ENCODE measurements at regions not wholly inside any gene's neighbourhood (a gene's known extent, or its start where the extent isn't known, plus 50 kb on each side); places are given as distances from the start of the nearest gene placed in this dataset.

DNA sequence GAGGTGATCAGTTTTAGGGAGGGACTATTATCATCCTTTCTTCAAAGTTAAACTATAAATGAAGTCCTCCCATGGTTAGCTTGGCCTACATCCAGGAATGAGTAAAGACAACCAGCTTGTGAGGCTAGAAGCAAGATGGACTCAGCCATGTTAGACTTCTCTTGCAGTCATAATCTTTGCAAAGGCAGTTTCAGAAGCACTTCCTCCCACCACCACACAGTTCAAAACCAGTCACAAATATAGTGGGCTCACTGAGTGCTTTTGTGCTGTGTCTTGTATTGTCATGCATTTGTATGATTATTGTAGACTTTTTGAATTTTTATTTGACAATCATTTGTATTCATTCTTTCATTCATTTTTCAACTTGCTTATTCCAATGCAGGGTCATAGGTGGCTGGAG, 204.5 kb downstream of the ZNF674 start:
- H3K36me3 ChIP-seq (ENCODE audit: insufficient read depth, low read length) = no peaks in the 10 kb centered on the region
- no peaks in the 10 kb centered on the region for H3K79me2 ChIP-seq (ENCODE audit: insufficient read depth, low read length)
- TF ChIP-seq, protein P1, sequence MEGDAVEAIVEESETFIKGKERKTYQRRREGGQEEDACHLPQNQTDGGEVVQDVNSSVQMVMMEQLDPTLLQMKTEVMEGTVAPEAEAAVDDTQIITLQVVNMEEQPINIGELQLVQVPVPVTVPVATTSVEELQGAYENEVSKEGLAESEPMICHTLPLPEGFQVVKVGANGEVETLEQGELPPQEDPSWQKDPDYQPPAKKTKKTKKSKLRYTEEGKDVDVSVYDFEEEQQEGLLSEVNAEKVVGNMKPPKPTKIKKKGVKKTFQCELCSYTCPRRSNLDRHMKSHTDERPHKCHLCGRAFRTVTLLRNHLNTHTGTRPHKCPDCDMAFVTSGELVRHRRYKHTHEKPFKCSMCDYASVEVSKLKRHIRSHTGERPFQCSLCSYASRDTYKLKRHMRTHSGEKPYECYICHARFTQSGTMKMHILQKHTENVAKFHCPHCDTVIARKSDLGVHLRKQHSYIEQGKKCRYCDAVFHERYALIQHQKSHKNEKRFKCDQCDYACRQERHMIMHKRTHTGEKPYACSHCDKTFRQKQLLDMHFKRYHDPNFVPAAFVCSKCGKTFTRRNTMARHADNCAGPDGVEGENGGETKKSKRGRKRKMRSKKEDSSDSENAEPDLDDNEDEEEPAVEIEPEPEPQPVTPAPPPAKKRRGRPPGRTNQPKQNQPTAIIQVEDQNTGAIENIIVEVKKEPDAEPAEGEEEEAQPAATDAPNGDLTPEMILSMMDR (IDR thresholded peaks at IDR 0.05; ENCODE audit: low read length) = no peak
- no peak for TF ChIP-seq EZH2 (IDR thresholded peaks at IDR 0.05; ENCODE audit: borderline replicate concordance, low read length)
- no peaks in the 10 kb centered on the region for H3K9me2 ChIP-seq (ENCODE audit: low read depth, low read length)
- H3K27ac ChIP-seq (ENCODE audit: low read depth, low read length, poor library complexity, severe bottlenecking) = no peak overlapping the region
- no peak overlapping the region for H2AFZ ChIP-seq (ENCODE audit: low read length)
- H3K27me3 ChIP-seq (ENCODE audit: insufficient read depth, low read length) = no peaks in the 10 kb centered on the region
- no peak overlapping the region for H3K4me2 ChIP-seq (ENCODE audit: low read length)
- H3K4me3 ChIP-seq (ENCODE audit: low read depth, low read length, poor library complexity, severe bottlenecking) = no peak overlapping the region
- no peak overlapping the region for H3K9ac ChIP-seq (ENCODE audit: low read length)
- no peaks in the 10 kb centered on the region for H3K4me1 ChIP-seq (ENCODE audit: insufficient read depth, low read length, severe bottlenecking)
- H3K9me3 ChIP-seq (ENCODE audit: low read length) = no peaks in the 10 kb centered on the region
- no peaks in the 10 kb centered on the region for H4K20me1 ChIP-seq (ENCODE audit: insufficient read depth, low read length)
- H3F3A ChIP-seq (ENCODE audit: insufficient read depth, low read length) = no peaks in the 10 kb centered on the region

DNA sequence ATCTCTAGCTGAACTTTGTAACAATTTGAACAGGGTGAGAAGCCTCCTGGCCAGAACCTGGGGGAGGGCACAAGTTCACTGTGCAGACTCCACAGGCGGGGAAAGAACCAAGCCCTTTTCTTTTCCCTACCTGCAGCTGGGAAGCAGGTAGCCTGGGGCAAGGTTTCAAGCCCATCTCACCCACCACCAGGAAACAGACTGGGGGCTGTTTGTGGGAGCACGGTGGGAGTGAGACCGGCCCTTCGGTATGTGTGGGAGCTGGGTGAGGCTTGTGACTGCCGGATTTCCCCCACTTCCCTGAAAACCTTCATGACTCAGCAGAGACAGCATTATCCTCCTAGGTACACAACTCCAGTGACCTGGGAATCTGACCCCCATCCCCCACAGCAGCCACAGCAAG, 211.7 kb downstream of the ZNF674 start:
- no peaks in the 10 kb centered on the region for H3K9me2 ChIP-seq (ENCODE audit: low read depth, low read length)
- H3K27ac ChIP-seq (ENCODE audit: low read depth, low read length, poor library complexity, severe bottlenecking) = no peak overlapping the region
- H3F3A ChIP-seq (ENCODE audit: insufficient read depth, low read length) = no peaks in the 10 kb centered on the region
- H4K20me1 ChIP-seq (ENCODE audit: insufficient read depth, low read length) = no peaks in the 10 kb centered on the region
- no peaks in the 10 kb centered on the region for H3K4me1 ChIP-seq (ENCODE audit: insufficient read depth, low read length, severe bottlenecking)
- H3K36me3 ChIP-seq (ENCODE audit: insufficient read depth, low read length) = no peaks in the 10 kb centered on the region
- H3K9me3 ChIP-seq (ENCODE audit: low read length) = no peaks in the 10 kb centered on the region
- H3K4me2 ChIP-seq (ENCODE audit: low read length) = no peak overlapping the region
- H3K79me2 ChIP-seq (ENCODE audit: insufficient read depth, low read length) = no peaks in the 10 kb centered on the region
- H2AFZ ChIP-seq (ENCODE audit: low read length) = no peak overlapping the region
- no peak overlapping the region for H3K9ac ChIP-seq (ENCODE audit: low read length)
- H3K4me3 ChIP-seq (ENCODE audit: low read depth, low read length, poor library complexity, severe bottlenecking) = no peak overlapping the region
- TF ChIP-seq EZH2 (IDR thresholded peaks at IDR 0.05; ENCODE audit: borderline replicate concordance, low read length) = no peak
- TF ChIP-seq, protein P1 (IDR thresholded peaks at IDR 0.05; ENCODE audit: low read length) = no peak
- no peaks in the 10 kb centered on the region for H3K27me3 ChIP-seq (ENCODE audit: insufficient read depth, low read length)

DNA sequence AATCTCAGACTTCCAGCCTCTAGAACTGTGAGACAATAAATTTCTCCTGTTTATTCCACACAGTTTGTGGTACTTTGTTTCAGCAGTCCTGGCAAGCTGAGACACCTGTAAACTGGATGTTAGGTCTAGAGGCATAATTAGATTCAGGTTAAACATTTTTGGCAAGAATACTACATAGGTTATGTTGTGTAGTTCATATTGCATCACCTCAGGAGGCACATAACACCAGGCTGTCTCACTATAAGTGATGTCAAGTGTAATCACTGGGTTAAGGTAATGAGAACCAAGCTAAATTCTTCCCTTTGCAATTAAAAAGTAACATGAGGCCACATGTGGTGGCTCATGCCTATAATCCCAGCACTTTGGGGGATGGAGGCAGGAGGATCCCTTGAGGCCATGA, 214.2 kb downstream of the ZNF674 start:
- H3K4me3 ChIP-seq (ENCODE audit: low read depth, low read length, poor library complexity, severe bottlenecking) = no peak overlapping the region
- no peaks in the 10 kb centered on the region for H3K27me3 ChIP-seq (ENCODE audit: insufficient read depth, low read length)
- H3K36me3 ChIP-seq (ENCODE audit: insufficient read depth, low read length) = no peaks in the 10 kb centered on the region
- H3F3A ChIP-seq (ENCODE audit: insufficient read depth, low read length) = no peaks in the 10 kb centered on the region
- TF ChIP-seq EZH2 (IDR thresholded peaks at IDR 0.05; ENCODE audit: borderline replicate concordance, low read length) = no peak
- TF ChIP-seq, protein P1 (IDR thresholded peaks at IDR 0.05; ENCODE audit: low read length) = no peak
- no peaks in the 10 kb centered on the region for H3K9me3 ChIP-seq (ENCODE audit: low read length)
- no peaks in the 10 kb centered on the region for H4K20me1 ChIP-seq (ENCODE audit: insufficient read depth, low read length)
- H2AFZ ChIP-seq (ENCODE audit: low read length) = no peak overlapping the region
- no peak overlapping the region for H3K9ac ChIP-seq (ENCODE audit: low read length)
- H3K79me2 ChIP-seq (ENCODE audit: insufficient read depth, low read length) = no peaks in the 10 kb centered on the region
- H3K4me2 ChIP-seq (ENCODE audit: low read length) = no peak overlapping the region
- H3K4me1 ChIP-seq (ENCODE audit: insufficient read depth, low read length, severe bottlenecking) = no peaks in the 10 kb centered on the region
- H3K9me2 ChIP-seq (ENCODE audit: low read depth, low read length) = no peaks in the 10 kb centered on the region
- no peak overlapping the region for H3K27ac ChIP-seq (ENCODE audit: low read depth, low read length, poor library complexity, severe bottlenecking)

Data from OCI-LY1 (cell line).